ENCODE measurements at regions not wholly inside any gene's neighbourhood (a gene's known extent, or its start where the extent isn't known, plus 50 kb on each side); places are given as distances from the start of the nearest gene placed in this dataset.

DNA sequence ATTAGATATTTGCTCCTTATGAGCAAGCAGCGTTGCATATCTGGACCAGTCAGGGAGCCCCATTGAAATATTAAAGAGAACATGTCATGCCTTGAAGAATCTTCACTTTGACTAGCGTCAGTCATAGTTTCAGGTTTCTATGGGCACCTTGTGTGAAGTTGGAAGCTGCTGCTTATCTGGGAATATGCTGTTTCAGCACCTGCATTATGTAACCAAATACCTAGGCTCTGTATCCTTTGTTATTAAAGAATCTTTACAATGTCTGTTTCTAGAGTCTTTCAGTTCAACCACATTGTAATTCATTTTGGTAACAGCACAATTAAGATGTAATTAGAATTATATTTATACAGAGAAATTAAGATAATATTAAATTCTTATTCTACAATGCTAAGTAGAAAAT lies 818.8 kb upstream of the TYRP1 start:
- ChIA-PET CTCF (no interaction called here), POLR2A (ENCODE audit: unreplicated experiment) (no interaction called here)
- Histone ChIP-seq H3K27me3 (ENCODE audit: insufficient read depth, low read depth) (no peaks in the 10 kb centered on the region), H3K27ac (no peak overlapping the region), H3K9me2 (ENCODE audit: insufficient read depth) (no peaks in the 10 kb centered on the region), H3K9me3 (ENCODE audit: insufficient read depth, low read depth) (no peaks in the 10 kb centered on the region), H3K4me2 (no peak overlapping the region), H3K4me3 (no peak overlapping the region), H3F3A (ENCODE audit: insufficient read depth, low read depth) (no peaks in the 10 kb centered on the region), H3K4me1 (replicated peaks; ENCODE audit: insufficient read depth) (no peaks in the 10 kb centered on the region), H3K79me2 (ENCODE audit: low read depth) (no peaks in the 10 kb centered on the region), H4K20me1 (ENCODE audit: insufficient read depth) (no peaks in the 10 kb centered on the region), H3K36me3 (ENCODE audit: low read depth) (no peaks in the 10 kb centered on the region), H2AFZ (no peak overlapping the region)
- intact Hi-C loops (cut with micrococcal nuclease; ENCODE audit: unreplicated experiment): no loop called here
- TF ChIP-seq EZH2 (IDR thresholded peaks at IDR 0.05; ENCODE audit: low read depth): no peak
- TF ChIP-seq CTCF (conservative IDR thresholded peaks at IDR 0.05): no peak
- no TSS peak for BruUV-seq (replicated peaks)
- no peak for DNase-seq

GRCh38 chr9:11892401-11892800 lies 800.8 kb upstream of the TYRP1 start:
- POLR2A ChIA-PET (ENCODE audit: unreplicated experiment): no interaction called here
- no peaks in the 10 kb centered on the region for H3K4me1 ChIP-seq (replicated peaks; ENCODE audit: insufficient read depth)
- no peak overlapping the region for H2AFZ ChIP-seq
- CTCF ChIA-PET: no interaction called here
- H3K79me2 ChIP-seq (ENCODE audit: low read depth): no peaks in the 10 kb centered on the region
- H3K9me3 ChIP-seq (ENCODE audit: insufficient read depth, low read depth): no peaks in the 10 kb centered on the region
- H3K4me3 ChIP-seq: no peak overlapping the region
- no peak overlapping the region for H3K4me2 ChIP-seq
- no peak for DNase-seq
- intact Hi-C loops (cut with micrococcal nuclease; ENCODE audit: unreplicated experiment): no loop called here
- H3K27ac ChIP-seq: no peak overlapping the region
- no peak for TF ChIP-seq CTCF (conservative IDR thresholded peaks at IDR 0.05)
- TF ChIP-seq EZH2 (IDR thresholded peaks at IDR 0.05; ENCODE audit: low read depth): no peak
- no peaks in the 10 kb centered on the region for H3K27me3 ChIP-seq (ENCODE audit: insufficient read depth, low read depth)
- no TSS peak for BruUV-seq (replicated peaks)
- H4K20me1 ChIP-seq (ENCODE audit: insufficient read depth): no peaks in the 10 kb centered on the region
- H3K36me3 ChIP-seq (ENCODE audit: low read depth): no peaks in the 10 kb centered on the region
- no peaks in the 10 kb centered on the region for H3F3A ChIP-seq (ENCODE audit: insufficient read depth, low read depth)
- no peaks in the 10 kb centered on the region for H3K9me2 ChIP-seq (ENCODE audit: insufficient read depth)

- BruUV-seq (replicated peaks): no TSS peak
- Histone ChIP-seq H3K79me2 (ENCODE audit: low read depth) (no peaks in the 10 kb centered on the region), H4K20me1 (ENCODE audit: insufficient read depth) (no peaks in the 10 kb centered on the region), H3K9me2 (ENCODE audit: insufficient read depth) (no peaks in the 10 kb centered on the region), H3K4me1 (replicated peaks; ENCODE audit: insufficient read depth) (no peaks in the 10 kb centered on the region), H3K9me3 (ENCODE audit: insufficient read depth, low read depth) (no peaks in the 10 kb centered on the region), H3K27ac (no peak overlapping the region), H3K27me3 (ENCODE audit: insufficient read depth, low read depth) (no peaks in the 10 kb centered on the region), H3K4me2 (no peak overlapping the region), H3F3A (ENCODE audit: insufficient read depth, low read depth) (no peaks in the 10 kb centered on the region), H3K4me3 (no peak overlapping the region), H3K36me3 (ENCODE audit: low read depth) (no peaks in the 10 kb centered on the region), H2AFZ (no peak overlapping the region)
- intact Hi-C loops (cut with micrococcal nuclease; ENCODE audit: unreplicated experiment): no loop called here
- TF ChIP-seq EZH2 (IDR thresholded peaks at IDR 0.05; ENCODE audit: low read depth): no peak
- no peak for TF ChIP-seq CTCF (conservative IDR thresholded peaks at IDR 0.05)
- POLR2A ChIA-PET (ENCODE audit: unreplicated experiment): no interaction called here
- CTCF ChIA-PET: no interaction called here
- DNase-seq: no peak
Measured at GRCh38 chr9:11893331-11893730, 799.9 kb upstream of the TYRP1 start.

Measured in PC-9 (cell line).